ENCODE measurements at regions not wholly inside any gene's neighbourhood (a gene's known extent, or its start where the extent isn't known, plus 50 kb on each side); places are given as distances from the start of the nearest gene placed in this dataset.
A peak's percentile ranks its signal among the peaks of the same experiment; 100 is the strongest.

GRCh38 chr7:115087437-115087836, 165.5 kb downstream of the MDFIC start:
- Histone ChIP-seq H3K27me3 (ENCODE audit: insufficient read depth) (no peaks in the 10 kb centered on the region), H3K79me2 (replicated peaks; ENCODE audit: insufficient read depth) (no peaks in the 10 kb centered on the region), H3F3A (replicated peaks; ENCODE audit: low read depth) (no peaks in the 10 kb centered on the region), H3K9me2 (ENCODE audit: insufficient read depth) (no peaks in the 10 kb centered on the region; the same call in 1 of the 2 replicates), H4K20me1 (replicated peaks; ENCODE audit: insufficient read depth) (no peaks in the 10 kb centered on the region), H3K27ac (ENCODE audit: low read depth) (no peak overlapping the region), H3K4me2 (no peak overlapping the region; the same call in 1 of the 2 replicates), H3K36me3 (ENCODE audit: insufficient read depth) (no peaks in the 10 kb centered on the region), H2AFZ (no peak overlapping the region), H3K4me1 (ENCODE audit: insufficient read depth) (peaks cover 9% of the 10 kb centered on the region; the same call in 1 of the 2 replicates), H3K4me3 (no peak overlapping the region)
- no peak overlapping the region for H3K27ac Mint-ChIP-seq
- no peak for TF ChIP-seq ETS1 (IDR thresholded peaks at IDR 0.05)
- H3K27me3 Mint-ChIP-seq (ENCODE audit: insufficient read depth, low read depth, poor library complexity): no peaks in the 10 kb centered on the region
- peak; percentile 32 for DNase-seq (ENCODE audit: low spot score)
- H3K4me3 Mint-ChIP-seq: no peak overlapping the region
- H3K9me3 Mint-ChIP-seq: peaks cover 2% of the 10 kb centered on the region; the same call in 1 of the 3 replicates
- no peak for ATAC-seq
- peaks cover 19% of the 10 kb centered on the region for H3K4me1 Mint-ChIP-seq
- H3K36me3 Mint-ChIP-seq (ENCODE audit: low read depth): no peaks in the 10 kb centered on the region

GRCh38 chr7:115086146-115086841, 164.4 kb downstream of the MDFIC start:
- H3K9me3 Mint-ChIP-seq: peaks cover 2% of the 10 kb centered on the region; the same call in 1 of the 3 replicates
- peaks cover 19% of the 10 kb centered on the region for H3K4me1 Mint-ChIP-seq
- TF ChIP-seq, protein P1, sequence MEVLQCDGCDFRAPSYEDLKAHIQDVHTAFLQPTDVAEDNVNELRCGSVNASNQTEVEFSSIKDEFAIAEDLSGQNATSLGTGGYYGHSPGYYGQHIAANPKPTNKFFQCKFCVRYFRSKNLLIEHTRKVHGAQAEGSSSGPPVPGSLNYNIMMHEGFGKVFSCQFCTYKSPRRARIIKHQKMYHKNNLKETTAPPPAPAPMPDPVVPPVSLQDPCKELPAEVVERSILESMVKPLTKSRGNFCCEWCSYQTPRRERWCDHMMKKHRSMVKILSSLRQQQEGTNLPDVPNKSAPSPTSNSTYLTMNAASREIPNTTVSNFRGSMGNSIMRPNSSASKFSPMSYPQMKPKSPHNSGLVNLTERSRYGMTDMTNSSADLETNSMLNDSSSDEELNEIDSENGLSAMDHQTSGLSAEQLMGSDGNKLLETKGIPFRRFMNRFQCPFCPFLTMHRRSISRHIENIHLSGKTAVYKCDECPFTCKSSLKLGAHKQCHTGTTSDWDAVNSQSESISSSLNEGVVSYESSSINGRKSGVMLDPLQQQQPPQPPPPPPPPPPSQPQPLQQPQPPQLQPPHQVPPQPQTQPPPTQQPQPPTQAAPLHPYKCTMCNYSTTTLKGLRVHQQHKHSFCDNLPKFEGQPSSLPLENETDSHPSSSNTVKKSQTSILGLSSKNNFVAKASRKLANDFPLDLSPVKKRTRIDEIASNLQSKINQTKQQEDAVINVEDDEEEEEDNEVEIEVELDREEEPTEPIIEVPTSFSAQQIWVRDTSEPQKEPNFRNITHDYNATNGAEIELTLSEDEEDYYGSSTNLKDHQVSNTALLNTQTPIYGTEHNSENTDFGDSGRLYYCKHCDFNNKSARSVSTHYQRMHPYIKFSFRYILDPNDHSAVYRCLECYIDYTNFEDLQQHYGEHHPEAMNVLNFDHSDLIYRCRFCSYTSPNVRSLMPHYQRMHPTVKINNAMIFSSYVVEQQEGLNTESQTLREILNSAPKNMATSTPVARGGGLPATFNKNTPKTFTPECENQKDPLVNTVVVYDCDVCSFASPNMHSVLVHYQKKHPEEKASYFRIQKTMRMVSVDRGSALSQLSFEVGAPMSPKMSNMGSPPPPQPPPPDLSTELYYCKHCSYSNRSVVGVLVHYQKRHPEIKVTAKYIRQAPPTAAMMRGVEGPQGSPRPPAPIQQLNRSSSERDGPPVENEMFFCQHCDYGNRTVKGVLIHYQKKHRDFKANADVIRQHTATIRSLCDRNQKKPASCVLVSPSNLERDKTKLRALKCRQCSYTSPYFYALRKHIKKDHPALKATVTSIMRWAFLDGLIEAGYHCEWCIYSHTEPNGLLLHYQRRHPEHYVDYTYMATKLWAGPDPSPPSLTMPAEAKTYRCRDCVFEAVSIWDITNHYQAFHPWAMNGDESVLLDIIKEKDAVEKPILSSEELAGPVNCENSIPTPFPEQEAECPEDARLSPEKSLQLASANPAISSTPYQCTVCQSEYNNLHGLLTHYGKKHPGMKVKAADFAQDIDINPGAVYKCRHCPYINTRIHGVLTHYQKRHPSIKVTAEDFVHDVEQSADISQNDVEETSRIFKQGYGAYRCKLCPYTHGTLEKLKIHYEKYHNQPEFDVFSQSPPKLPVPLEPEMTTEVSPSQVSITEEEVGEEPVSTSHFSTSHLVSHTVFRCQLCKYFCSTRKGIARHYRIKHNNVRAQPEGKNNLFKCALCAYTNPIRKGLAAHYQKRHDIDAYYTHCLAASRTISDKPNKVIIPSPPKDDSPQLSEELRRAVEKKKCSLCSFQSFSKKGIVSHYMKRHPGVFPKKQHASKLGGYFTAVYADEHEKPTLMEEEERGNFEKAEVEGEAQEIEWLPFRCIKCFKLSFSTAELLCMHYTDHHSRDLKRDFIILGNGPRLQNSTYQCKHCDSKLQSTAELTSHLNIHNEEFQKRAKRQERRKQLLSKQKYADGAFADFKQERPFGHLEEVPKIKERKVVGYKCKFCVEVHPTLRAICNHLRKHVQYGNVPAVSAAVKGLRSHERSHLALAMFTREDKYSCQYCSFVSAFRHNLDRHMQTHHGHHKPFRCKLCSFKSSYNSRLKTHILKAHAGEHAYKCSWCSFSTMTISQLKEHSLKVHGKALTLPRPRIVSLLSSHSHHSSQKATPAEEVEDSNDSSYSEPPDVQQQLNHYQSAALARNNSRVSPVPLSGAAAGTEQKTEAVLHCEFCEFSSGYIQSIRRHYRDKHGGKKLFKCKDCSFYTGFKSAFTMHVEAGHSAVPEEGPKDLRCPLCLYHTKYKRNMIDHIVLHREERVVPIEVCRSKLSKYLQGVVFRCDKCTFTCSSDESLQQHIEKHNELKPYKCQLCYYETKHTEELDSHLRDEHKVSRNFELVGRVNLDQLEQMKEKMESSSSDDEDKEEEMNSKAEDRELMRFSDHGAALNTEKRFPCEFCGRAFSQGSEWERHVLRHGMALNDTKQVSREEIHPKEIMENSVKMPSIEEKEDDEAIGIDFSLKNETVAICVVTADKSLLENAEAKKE (CRISPR knock-in tag; IDR thresholded peaks at IDR 0.05): no peak
- TF ChIP-seq, protein P2, sequence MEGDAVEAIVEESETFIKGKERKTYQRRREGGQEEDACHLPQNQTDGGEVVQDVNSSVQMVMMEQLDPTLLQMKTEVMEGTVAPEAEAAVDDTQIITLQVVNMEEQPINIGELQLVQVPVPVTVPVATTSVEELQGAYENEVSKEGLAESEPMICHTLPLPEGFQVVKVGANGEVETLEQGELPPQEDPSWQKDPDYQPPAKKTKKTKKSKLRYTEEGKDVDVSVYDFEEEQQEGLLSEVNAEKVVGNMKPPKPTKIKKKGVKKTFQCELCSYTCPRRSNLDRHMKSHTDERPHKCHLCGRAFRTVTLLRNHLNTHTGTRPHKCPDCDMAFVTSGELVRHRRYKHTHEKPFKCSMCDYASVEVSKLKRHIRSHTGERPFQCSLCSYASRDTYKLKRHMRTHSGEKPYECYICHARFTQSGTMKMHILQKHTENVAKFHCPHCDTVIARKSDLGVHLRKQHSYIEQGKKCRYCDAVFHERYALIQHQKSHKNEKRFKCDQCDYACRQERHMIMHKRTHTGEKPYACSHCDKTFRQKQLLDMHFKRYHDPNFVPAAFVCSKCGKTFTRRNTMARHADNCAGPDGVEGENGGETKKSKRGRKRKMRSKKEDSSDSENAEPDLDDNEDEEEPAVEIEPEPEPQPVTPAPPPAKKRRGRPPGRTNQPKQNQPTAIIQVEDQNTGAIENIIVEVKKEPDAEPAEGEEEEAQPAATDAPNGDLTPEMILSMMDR (conservative IDR thresholded peaks at IDR 0.05; ENCODE audit: low read depth in 2 of 2): no peak; a peak in 1 of 4 replicates
- TF ChIP-seq ZNF331 (CRISPR knock-in tag; IDR thresholded peaks at IDR 0.05; ENCODE audit: low read depth) (no peak), EZH2phosphoT487 (IDR thresholded peaks at IDR 0.05; ENCODE audit: unreplicated experiment) (no peak), POLR2AphosphoS5 (IDR thresholded peaks at IDR 0.05; ENCODE audit: low read depth) (no peak), CREB1 (CRISPR knock-in tag; IDR thresholded peaks at IDR 0.05; ENCODE audit: low read depth) (no peak)
- TF ChIP-seq, protein P3, sequence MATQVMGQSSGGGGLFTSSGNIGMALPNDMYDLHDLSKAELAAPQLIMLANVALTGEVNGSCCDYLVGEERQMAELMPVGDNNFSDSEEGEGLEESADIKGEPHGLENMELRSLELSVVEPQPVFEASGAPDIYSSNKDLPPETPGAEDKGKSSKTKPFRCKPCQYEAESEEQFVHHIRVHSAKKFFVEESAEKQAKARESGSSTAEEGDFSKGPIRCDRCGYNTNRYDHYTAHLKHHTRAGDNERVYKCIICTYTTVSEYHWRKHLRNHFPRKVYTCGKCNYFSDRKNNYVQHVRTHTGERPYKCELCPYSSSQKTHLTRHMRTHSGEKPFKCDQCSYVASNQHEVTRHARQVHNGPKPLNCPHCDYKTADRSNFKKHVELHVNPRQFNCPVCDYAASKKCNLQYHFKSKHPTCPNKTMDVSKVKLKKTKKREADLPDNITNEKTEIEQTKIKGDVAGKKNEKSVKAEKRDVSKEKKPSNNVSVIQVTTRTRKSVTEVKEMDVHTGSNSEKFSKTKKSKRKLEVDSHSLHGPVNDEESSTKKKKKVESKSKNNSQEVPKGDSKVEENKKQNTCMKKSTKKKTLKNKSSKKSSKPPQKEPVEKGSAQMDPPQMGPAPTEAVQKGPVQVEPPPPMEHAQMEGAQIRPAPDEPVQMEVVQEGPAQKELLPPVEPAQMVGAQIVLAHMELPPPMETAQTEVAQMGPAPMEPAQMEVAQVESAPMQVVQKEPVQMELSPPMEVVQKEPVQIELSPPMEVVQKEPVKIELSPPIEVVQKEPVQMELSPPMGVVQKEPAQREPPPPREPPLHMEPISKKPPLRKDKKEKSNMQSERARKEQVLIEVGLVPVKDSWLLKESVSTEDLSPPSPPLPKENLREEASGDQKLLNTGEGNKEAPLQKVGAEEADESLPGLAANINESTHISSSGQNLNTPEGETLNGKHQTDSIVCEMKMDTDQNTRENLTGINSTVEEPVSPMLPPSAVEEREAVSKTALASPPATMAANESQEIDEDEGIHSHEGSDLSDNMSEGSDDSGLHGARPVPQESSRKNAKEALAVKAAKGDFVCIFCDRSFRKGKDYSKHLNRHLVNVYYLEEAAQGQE (IDR thresholded peaks at IDR 0.05; ENCODE audit: unreplicated experiment): no peak

More at GRCh38 chr7:115086146-115086841, 164.4 kb downstream of the MDFIC start:
- Mint-ChIP-seq H3K36me3 (ENCODE audit: low read depth) (no peaks in the 10 kb centered on the region), H3K4me3 (no peak overlapping the region), H3K27ac (no peak overlapping the region), H3K27me3 (ENCODE audit: insufficient read depth, low read depth, poor library complexity) (no peaks in the 10 kb centered on the region)
- no peak overlapping the region for H3K4me3 ChIP-seq
- H3K36me3 ChIP-seq (ENCODE audit: insufficient read depth): no peaks in the 10 kb centered on the region
- no peaks in the 10 kb centered on the region; the same call in 1 of the 2 replicates for H3K9me2 ChIP-seq (ENCODE audit: insufficient read depth)
- H3K27ac ChIP-seq (ENCODE audit: low read depth): no peak overlapping the region
- H3K79me2 ChIP-seq (replicated peaks; ENCODE audit: insufficient read depth): no peaks in the 10 kb centered on the region
- DNase-seq (ENCODE audit: low spot score) (no peak), ATAC-seq (no peak)
- no peaks in the 10 kb centered on the region for H3K27me3 ChIP-seq (ENCODE audit: insufficient read depth)
- no peaks in the 10 kb centered on the region for H3F3A ChIP-seq (replicated peaks; ENCODE audit: low read depth)
- no peak overlapping the region for H2AFZ ChIP-seq
- H4K20me1 ChIP-seq (replicated peaks; ENCODE audit: insufficient read depth): no peaks in the 10 kb centered on the region
- peaks cover 9% of the 10 kb centered on the region; the same call in 1 of the 2 replicates for H3K4me1 ChIP-seq (ENCODE audit: insufficient read depth)
- H3K4me2 ChIP-seq: no peak overlapping the region
